ENCODE measurements at regions not wholly inside any gene's neighbourhood (a gene's known extent, or its start where the extent isn't known, plus 50 kb on each side); places are given as distances from the start of the nearest gene placed in this dataset.

- TF ChIP-seq ZSCAN32 (CRISPR knock-in tag; IDR thresholded peaks at IDR 0.05) (no peak), HINFP (tag; conservative IDR thresholded peaks at IDR 0.05; ENCODE audit: low read depth) (no peak), SREBF2 (CRISPR knock-in tag; IDR thresholded peaks at IDR 0.05) (no peak)
Measured at GRCh38 chr6:54445207-54445606, 137.0 kb downstream of the TINAG start.
